Activated CD8-positive, alpha-beta T cell treated with anti-CD3 and anti-CD28 coated beads for 36 hours (primary cell): ENCODE measurements at regions not wholly inside any gene's neighbourhood (a gene's known extent, or its start where the extent isn't known, plus 50 kb on each side); places are given as distances from the start of the nearest gene placed in this dataset.

ENCODE experiments used
- ATAC-seq: fragments of 200-7000 bp; cut with Tn5 transposase; one replicate; pipeline ENCODE4 v1.10.0; 2021; ENCODE audit warnings: mild to moderate bottlenecking, moderate library complexity
- CTCF ChIA-PET: fragments of 350-600 bp; sonication (Branson Sonifier 250); formaldehyde crosslinking; loops from one replicate; lab custom pipeline; 2021; ENCODE audit warnings: antibody characterized with exemption; lab: Charles Lee
- POLR2A ChIA-PET: fragments of 350-600 bp; sonication (Branson Sonifier 250); formaldehyde crosslinking; loops from one replicate; lab custom pipeline; 2021; ENCODE audit warnings: antibody characterized with exemption; lab: Charles Lee
- DNase-seq: peaks from one replicate; pipeline ENCODE4 v3.0.0-alpha.2; 2020
- H3K27ac Mint-ChIP-seq: one replicate; pipeline ENCODE4 v1.8.0; 2021; ENCODE audit warnings: mild to moderate bottlenecking, mixed read lengths
- H3K27me3 Mint-ChIP-seq: one replicate; pipeline ENCODE4 v1.8.0; 2021; ENCODE audit warnings: mixed read lengths
- H3K36me3 Mint-ChIP-seq: one replicate; pipeline ENCODE4 v1.8.0; 2021; ENCODE audit warnings: low read depth, mixed read lengths
- H3K4me1 Mint-ChIP-seq: one replicate; pipeline ENCODE4 v1.8.0; 2021; ENCODE audit warnings: low read depth, mixed read lengths
- H3K4me3 Mint-ChIP-seq: one replicate; pipeline ENCODE4 v1.8.0; 2021; ENCODE audit warnings: mild to moderate bottlenecking, moderate library complexity, mixed read lengths
- H3K9me3 Mint-ChIP-seq: one replicate; pipeline ENCODE4 v1.8.0; 2021; ENCODE audit warnings: mixed read lengths
- intact Hi-C: fragments of 100-400 bp; cut with micrococcal nuclease; formaldehyde crosslinking; loops from one replicate; pipeline ENCODE4 v1.10.0; 2022
- TF ChIP-seq, protein P1 (sequence below): fragments of 200-600 bp; IDR thresholded peaks from one replicate; pipeline ENCODE4 v1.8.0; 2022; ENCODE audit warnings: antibody characterized with exemption, mild to moderate bottlenecking

DNA sequence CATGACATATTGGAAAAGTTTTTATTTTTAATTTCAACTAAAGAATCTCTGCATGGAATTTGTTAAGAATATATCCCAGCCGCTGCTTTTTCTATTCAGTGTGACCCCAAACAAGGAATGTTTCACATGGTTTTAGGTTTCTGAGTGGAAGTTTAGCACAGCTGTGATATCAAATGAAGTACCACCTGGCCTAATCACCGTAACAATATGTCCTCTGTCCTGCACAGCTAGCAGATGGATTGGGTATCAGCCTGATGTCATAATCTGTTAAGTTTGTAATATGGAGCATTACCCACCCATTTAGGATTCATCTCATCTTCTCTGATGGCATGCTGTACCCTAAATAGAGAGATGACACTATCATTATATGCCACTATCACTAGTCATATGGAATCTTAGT is 963.7 kb upstream of the ADGRL2 start:
- Mint-ChIP-seq H3K4me1 (no peaks in the 10 kb centered on the region), H3K9me3 (peaks cover 13% of the 10 kb centered on the region), H3K27ac (no peak overlapping the region), H3K36me3 (no peaks in the 10 kb centered on the region), H3K27me3 (no peaks in the 10 kb centered on the region), H3K4me3 (no peak overlapping the region)
- TF ChIP-seq, protein P1, sequence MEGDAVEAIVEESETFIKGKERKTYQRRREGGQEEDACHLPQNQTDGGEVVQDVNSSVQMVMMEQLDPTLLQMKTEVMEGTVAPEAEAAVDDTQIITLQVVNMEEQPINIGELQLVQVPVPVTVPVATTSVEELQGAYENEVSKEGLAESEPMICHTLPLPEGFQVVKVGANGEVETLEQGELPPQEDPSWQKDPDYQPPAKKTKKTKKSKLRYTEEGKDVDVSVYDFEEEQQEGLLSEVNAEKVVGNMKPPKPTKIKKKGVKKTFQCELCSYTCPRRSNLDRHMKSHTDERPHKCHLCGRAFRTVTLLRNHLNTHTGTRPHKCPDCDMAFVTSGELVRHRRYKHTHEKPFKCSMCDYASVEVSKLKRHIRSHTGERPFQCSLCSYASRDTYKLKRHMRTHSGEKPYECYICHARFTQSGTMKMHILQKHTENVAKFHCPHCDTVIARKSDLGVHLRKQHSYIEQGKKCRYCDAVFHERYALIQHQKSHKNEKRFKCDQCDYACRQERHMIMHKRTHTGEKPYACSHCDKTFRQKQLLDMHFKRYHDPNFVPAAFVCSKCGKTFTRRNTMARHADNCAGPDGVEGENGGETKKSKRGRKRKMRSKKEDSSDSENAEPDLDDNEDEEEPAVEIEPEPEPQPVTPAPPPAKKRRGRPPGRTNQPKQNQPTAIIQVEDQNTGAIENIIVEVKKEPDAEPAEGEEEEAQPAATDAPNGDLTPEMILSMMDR = no peak
- intact Hi-C loops = no loop called here
- POLR2A ChIA-PET = no interaction called here
- ATAC-seq (no peak), DNase-seq (no peak)
- CTCF ChIA-PET = no interaction called here

DNA sequence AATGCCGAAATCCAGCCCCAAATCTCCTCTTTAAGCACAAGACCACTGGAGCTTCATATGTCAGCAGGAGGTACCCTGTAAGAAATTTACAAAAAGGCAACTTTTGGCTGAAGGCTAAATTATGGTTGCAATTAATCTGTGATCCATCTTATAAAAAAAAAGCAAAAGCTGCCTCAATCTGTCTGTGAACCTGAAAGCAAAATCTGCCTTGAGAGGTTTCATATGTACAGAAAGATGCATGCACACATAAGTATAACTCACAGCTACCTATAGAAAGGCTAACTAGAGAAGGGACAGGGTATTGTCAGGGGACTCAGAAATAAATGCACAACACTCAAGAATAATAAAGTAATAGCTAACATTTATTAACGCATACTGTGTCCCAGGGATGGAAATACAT is 964.2 kb upstream of the ADGRL2 start:
- POLR2A ChIA-PET = no interaction called here
- H3K4me3 Mint-ChIP-seq = no peak overlapping the region
- DNase-seq (no peak), ATAC-seq (no peak)
- CTCF ChIA-PET = no interaction called here
- H3K27me3 Mint-ChIP-seq = no peaks in the 10 kb centered on the region
- TF ChIP-seq, protein P1 = no peak
- H3K9me3 Mint-ChIP-seq = peaks cover 10% of the 10 kb centered on the region
- no peaks in the 10 kb centered on the region for H3K4me1 Mint-ChIP-seq
- intact Hi-C loops = no loop called here
- no peaks in the 10 kb centered on the region for H3K36me3 Mint-ChIP-seq
- no peak overlapping the region for H3K27ac Mint-ChIP-seq

DNA sequence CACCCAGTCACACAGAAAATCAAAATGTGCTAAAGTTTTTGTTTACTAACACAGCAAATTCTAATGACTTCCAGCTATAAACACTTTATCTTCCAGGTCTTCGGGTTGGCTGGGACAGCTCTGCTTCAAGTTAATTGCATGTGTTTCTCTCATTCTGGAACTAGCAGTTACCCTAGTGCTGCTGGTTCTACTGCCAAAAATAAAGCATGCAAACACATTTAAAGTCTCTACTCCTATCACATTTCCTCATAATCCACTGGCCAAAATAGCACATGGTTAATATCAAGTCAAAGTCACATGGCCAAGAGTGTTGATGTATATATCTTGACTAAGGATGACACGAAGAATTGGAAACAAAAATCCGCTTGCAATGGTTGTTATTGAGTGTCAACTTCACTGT is 973.1 kb upstream of the ADGRL2 start:
- ChIA-PET POLR2A (no interaction called here), CTCF (no interaction called here)
- Mint-ChIP-seq H3K27ac (no peak overlapping the region), H3K4me1 (no peaks in the 10 kb centered on the region), H3K4me3 (no peak overlapping the region), H3K36me3 (no peaks in the 10 kb centered on the region), H3K27me3 (no peaks in the 10 kb centered on the region), H3K9me3 (peaks cover 2% of the 10 kb centered on the region)
- intact Hi-C loops = no loop called here
- TF ChIP-seq, protein P1 = no peak
- ATAC-seq (no peak), DNase-seq (no peak)

DNA sequence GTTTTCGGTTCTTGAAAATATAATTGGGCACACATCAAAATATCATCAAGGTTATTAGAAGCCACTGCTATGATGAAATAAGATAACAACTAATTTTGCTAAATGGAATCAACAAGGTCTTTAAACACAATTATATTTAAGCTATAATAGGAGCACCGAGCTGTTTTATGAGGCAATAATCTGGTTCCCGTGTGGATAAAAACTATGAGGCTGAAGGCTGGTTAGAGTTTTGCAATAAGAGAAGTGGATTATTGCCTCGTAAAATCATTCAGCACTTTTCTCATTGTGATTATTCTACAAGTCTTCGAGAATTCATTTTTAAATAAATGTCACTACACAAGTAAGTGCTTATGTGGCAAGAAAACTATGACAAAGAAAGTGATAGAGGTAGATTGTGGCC is 975.7 kb upstream of the ADGRL2 start:
- Mint-ChIP-seq H3K9me3 (peaks cover 2% of the 10 kb centered on the region), H3K27me3 (no peaks in the 10 kb centered on the region), H3K36me3 (no peaks in the 10 kb centered on the region), H3K27ac (no peak overlapping the region), H3K4me3 (no peak overlapping the region), H3K4me1 (no peaks in the 10 kb centered on the region)
- ChIA-PET POLR2A (no interaction called here), CTCF (no interaction called here)
- intact Hi-C loops = no loop called here
- DNase-seq = no peak
- ATAC-seq = no peak
- TF ChIP-seq, protein P1 = no peak

DNA sequence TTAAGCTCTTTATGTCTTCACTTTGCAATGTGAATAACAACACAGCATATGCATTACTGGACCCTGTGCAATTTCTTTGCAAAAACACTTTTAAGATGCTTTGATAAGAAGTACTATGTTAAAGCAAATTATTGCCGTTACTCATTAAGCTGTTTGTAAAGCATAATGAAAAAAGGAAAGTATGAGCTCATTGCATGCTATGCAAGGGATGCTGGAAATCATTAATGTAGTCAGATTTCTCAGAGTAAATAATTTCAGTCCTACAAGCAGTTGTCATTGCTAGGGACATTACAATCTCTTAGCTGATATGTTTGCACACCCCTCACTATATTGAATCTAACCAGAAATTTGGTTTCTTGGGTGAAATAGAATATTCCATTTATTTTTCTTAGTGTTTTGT is 982.5 kb upstream of the ADGRL2 start:
- Mint-ChIP-seq H3K4me1 (no peaks in the 10 kb centered on the region), H3K36me3 (no peaks in the 10 kb centered on the region), H3K4me3 (no peak overlapping the region), H3K9me3 (peaks cover 10% of the 10 kb centered on the region), H3K27me3 (no peaks in the 10 kb centered on the region), H3K27ac (no peak overlapping the region)
- ATAC-seq (no peak), DNase-seq (no peak)
- CTCF ChIA-PET = no interaction called here
- TF ChIP-seq, protein P1 = no peak
- POLR2A ChIA-PET = no interaction called here
- intact Hi-C loops = no loop called here
